Neural progenitor cell (in vitro differentiated cells): ENCODE measurements at regions not wholly inside any gene's neighbourhood (a gene's known extent, or its start where the extent isn't known, plus 50 kb on each side); places are given as distances from the start of the nearest gene placed in this dataset.

Experiments used
- DNase-seq: peaks from one replicate; pipeline ENCODE4 v3.0.0-alpha.2; 2016; ENCODE audit warnings: low spot score
- H2AFZ ChIP-seq: fragments of 200-600 bp; sonication (generic); replicated peaks from 2 replicates; pipeline ENCODE4 v1.6.1; 2016; ENCODE audit warnings: antibody characterized with exemption
- H3F3A ChIP-seq: fragments of 200-600 bp; sonication (generic); 2 replicates; pipeline ENCODE4 v1.6.1; 2016; ENCODE audit warnings: antibody characterized with exemption, low read depth
- H3K27ac ChIP-seq: fragments of 200-600 bp; sonication (generic); 2 replicates; pipeline ENCODE4 v1.5.1; 2016; ENCODE audit warnings: mild to moderate bottlenecking
- H3K27me3 ChIP-seq: fragments of 200-600 bp; sonication (generic); 2 replicates; pipeline ENCODE4 v1.6.1; 2016; ENCODE audit warnings: mild to moderate bottlenecking, moderate library complexity
- H3K36me3 ChIP-seq: fragments of 200-600 bp; sonication (generic); 2 replicates; pipeline ENCODE4 v1.5.1; 2016
- H3K4me1 ChIP-seq: fragments of 200-600 bp; sonication (generic); 2 replicates; pipeline ENCODE4 v1.6.1; 2016; ENCODE audit warnings: mixed run types
- H3K4me2 ChIP-seq: fragments of 200-600 bp; sonication (generic); 2 replicates; pipeline ENCODE4 v1.6.1; 2016
- H3K4me3 ChIP-seq: fragments of 200-600 bp; sonication (generic); 2 replicates; pipeline ENCODE4 v1.5.1; 2016
- H3K79me2 ChIP-seq: fragments of 200-600 bp; sonication (generic); 2 replicates; pipeline ENCODE4 v1.6.1; 2016; ENCODE audit warnings: low read depth
- H3K9ac ChIP-seq: fragments of 200-600 bp; sonication (generic); 2 replicates; pipeline ENCODE4 v1.6.1; 2016
- H3K9me3 ChIP-seq: fragments of 200-600 bp; sonication (generic); 2 replicates; pipeline ENCODE4 v1.5.1; 2016; ENCODE audit warnings: low read depth
- H4K20me1 ChIP-seq: fragments of 200-600 bp; sonication (generic); 2 replicates; pipeline ENCODE4 v1.6.1; 2016; ENCODE audit warnings: low read depth
- H3K27ac Mint-ChIP-seq: 3 replicates; pipeline ENCODE4 v1.8.0; 2021; ENCODE audit warnings: mixed read lengths
- H3K27me3 Mint-ChIP-seq: 2 replicates; pipeline ENCODE4 v1.8.0; 2022; ENCODE audit warnings: low read depth, mild to moderate bottlenecking, inconsistent platforms, moderate library complexity, mixed read lengths; ENCODE audit not compliant: insufficient read depth
- H3K36me3 Mint-ChIP-seq: 3 replicates; pipeline ENCODE4 v1.8.0; 2021; ENCODE audit warnings: mixed read lengths
- H3K4me1 Mint-ChIP-seq: 3 replicates; pipeline ENCODE4 v1.8.0; 2021; ENCODE audit warnings: mixed read lengths
- H3K4me3 Mint-ChIP-seq: 3 replicates; pipeline ENCODE4 v1.8.0; 2021; ENCODE audit warnings: mild to moderate bottlenecking, moderate library complexity, mixed read lengths
- H3K9me3 Mint-ChIP-seq: 3 replicates; pipeline ENCODE4 v1.8.0; 2020; ENCODE audit warnings: mixed read lengths
- CTCF ChIP-seq: fragments of 200-600 bp; sonication (generic); IDR thresholded peaks from 2 replicates; pipeline ENCODE4 v1.5.1; 2017; ENCODE audit warnings: antibody characterized with exemption, mild to moderate bottlenecking
- EZH2 ChIP-seq: fragments of 200-600 bp; sonication (generic); IDR thresholded peaks from 2 replicates; pipeline ENCODE4 v1.6.1; 2017; ENCODE audit warnings: antibody characterized with exemption, mild to moderate bottlenecking, moderate library complexity
- EZH2phosphoT487 ChIP-seq: fragments of 200-600 bp; sonication (generic); IDR thresholded peaks from 2 replicates; pipeline ENCODE4 v1.6.1; 2017; ENCODE audit warnings: antibody characterized with exemption

GRCh38 chr4:74635490-74636123 is 158.7 kb downstream of the BTC start:
- Histone ChIP-seq H3K9ac (no peak overlapping the region), H3K79me2 (no peaks in the 10 kb centered on the region), H3K27me3 (no peaks in the 10 kb centered on the region), H3K4me2 (no peak overlapping the region), H4K20me1 (no peaks in the 10 kb centered on the region), H3K27ac (no peak overlapping the region), H3F3A (no peaks in the 10 kb centered on the region), H3K36me3 (no peaks in the 10 kb centered on the region), H3K9me3 (no peaks in the 10 kb centered on the region), H2AFZ (no peak overlapping the region), H3K4me1 (no peaks in the 10 kb centered on the region), H3K4me3 (no peak overlapping the region)
- H3K36me3 Mint-ChIP-seq, result no peaks in the 10 kb centered on the region
- no peak for DNase-seq
- no peak overlapping the region for H3K27ac Mint-ChIP-seq
- no peak for TF ChIP-seq EZH2
- no peak for TF ChIP-seq EZH2phosphoT487
- no peak for TF ChIP-seq CTCF
- H3K4me1 Mint-ChIP-seq, result no peaks in the 10 kb centered on the region
- H3K4me3 Mint-ChIP-seq, result no peak overlapping the region
- no peaks in the 10 kb centered on the region for H3K27me3 Mint-ChIP-seq
- no peaks in the 10 kb centered on the region for H3K9me3 Mint-ChIP-seq

- Histone ChIP-seq H3K27ac (no peak overlapping the region), H3F3A (no peaks in the 10 kb centered on the region), H2AFZ (no peak overlapping the region), H3K9me3 (no peaks in the 10 kb centered on the region), H3K9ac (no peak overlapping the region), H3K4me1 (no peaks in the 10 kb centered on the region), H3K27me3 (no peaks in the 10 kb centered on the region), H3K4me3 (no peak overlapping the region), H3K79me2 (no peaks in the 10 kb centered on the region), H3K4me2 (no peak overlapping the region), H4K20me1 (no peaks in the 10 kb centered on the region), H3K36me3 (no peaks in the 10 kb centered on the region)
- Mint-ChIP-seq H3K4me1 (no peaks in the 10 kb centered on the region), H3K36me3 (no peaks in the 10 kb centered on the region), H3K27ac (no peak overlapping the region), H3K27me3 (no peaks in the 10 kb centered on the region), H3K4me3 (no peak overlapping the region), H3K9me3 (no peaks in the 10 kb centered on the region)
- TF ChIP-seq EZH2phosphoT487 (no peak), CTCF (no peak), EZH2 (no peak)
- DNase-seq, result no peak
Measured at GRCh38 chr4:74638001-74638400, 156.3 kb downstream of the BTC start.

DNA sequence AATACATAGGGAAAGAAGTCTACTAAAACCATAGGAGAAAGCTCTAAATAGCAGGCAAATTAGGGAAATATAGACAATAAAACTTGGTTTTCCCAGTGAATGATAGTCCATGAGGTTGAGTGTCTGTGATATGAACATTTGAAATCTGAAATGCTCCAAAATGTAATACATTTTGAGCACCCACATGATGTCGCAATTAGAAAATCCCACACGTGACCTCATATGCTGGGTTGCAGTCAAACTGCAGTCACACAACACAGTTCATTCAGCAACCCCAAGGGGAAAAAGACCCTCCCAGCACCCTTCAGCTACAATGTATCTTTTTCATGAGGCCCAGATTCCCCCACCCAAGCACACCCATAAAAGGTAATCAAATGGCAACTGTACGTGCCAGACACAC is 155.6 kb downstream of the BTC start:
- Histone ChIP-seq H3K4me1 (no peaks in the 10 kb centered on the region), H3K4me3 (no peak overlapping the region), H2AFZ (no peak overlapping the region), H3F3A (no peaks in the 10 kb centered on the region), H3K79me2 (no peaks in the 10 kb centered on the region), H3K9me3 (no peaks in the 10 kb centered on the region), H3K27ac (no peak overlapping the region), H3K4me2 (no peak overlapping the region), H3K9ac (no peak overlapping the region), H4K20me1 (no peaks in the 10 kb centered on the region), H3K36me3 (no peaks in the 10 kb centered on the region), H3K27me3 (no peaks in the 10 kb centered on the region)
- no peak overlapping the region for H3K27ac Mint-ChIP-seq
- no peak overlapping the region for H3K4me3 Mint-ChIP-seq
- H3K36me3 Mint-ChIP-seq, result no peaks in the 10 kb centered on the region
- no peaks in the 10 kb centered on the region for H3K27me3 Mint-ChIP-seq
- TF ChIP-seq EZH2 (no peak), EZH2phosphoT487 (no peak), CTCF (no peak)
- no peaks in the 10 kb centered on the region for H3K9me3 Mint-ChIP-seq
- no peak for DNase-seq
- H3K4me1 Mint-ChIP-seq, result no peaks in the 10 kb centered on the region
